GM23248 (cell line): ENCODE measurements at regions not wholly inside any gene's neighbourhood (a gene's known extent, or its start where the extent isn't known, plus 50 kb on each side); places are given as distances from the start of the nearest gene placed in this dataset.

Experiments
- DNase-seq: peaks from one replicate; pipeline ENCODE4 v3.0.0-alpha.2; 2015
- H2AFZ ChIP-seq: fragments of 200-600 bp; sonication (generic); 2 replicates; pipeline ENCODE4 v1.6.1; 2016; ENCODE audit warnings: antibody characterized with exemption
- H3F3A ChIP-seq: fragments of 200-600 bp; sonication (generic); 2 replicates; pipeline ENCODE4 v1.6.1; 2016; ENCODE audit warnings: mild to moderate bottlenecking, antibody characterized with exemption, mixed run types; ENCODE audit not compliant: insufficient read depth
- H3K27ac ChIP-seq: fragments of 200-600 bp; sonication (generic); 2 replicates; pipeline ENCODE4 v1.5.1; 2016; ENCODE audit warnings: mild to moderate bottlenecking
- H3K27me3 ChIP-seq: fragments of 200-600 bp; sonication (generic); replicated peaks from 2 replicates; pipeline ENCODE4 v1.6.1; 2016; ENCODE audit warnings: mild to moderate bottlenecking; ENCODE audit not compliant: insufficient read depth
- H3K36me3 ChIP-seq: fragments of 200-600 bp; sonication (generic); 2 replicates; pipeline ENCODE4 v1.6.1; 2016; ENCODE audit warnings: low read depth, mild to moderate bottlenecking
- H3K4me1 ChIP-seq: fragments of 200-600 bp; sonication (generic); 2 replicates; pipeline ENCODE4 v1.6.1; 2016; ENCODE audit warnings: mild to moderate bottlenecking; ENCODE audit not compliant: insufficient read depth
- H3K4me2 ChIP-seq: fragments of 200-600 bp; sonication (generic); one replicate; pipeline ENCODE4 v1.6.1; 2016; ENCODE audit warnings: mild to moderate bottlenecking; ENCODE audit not compliant: unreplicated experiment
- H3K4me3 ChIP-seq: fragments of 200-600 bp; sonication (generic); 2 replicates; pipeline ENCODE4 v1.5.1; 2016; ENCODE audit warnings: mild to moderate bottlenecking
- H3K79me2 ChIP-seq: fragments of 200-600 bp; sonication (generic); 2 replicates; pipeline ENCODE4 v1.6.1; 2016; ENCODE audit warnings: mild to moderate bottlenecking; ENCODE audit not compliant: insufficient read depth
- H3K9ac ChIP-seq: fragments of 200-600 bp; sonication (generic); 2 replicates; pipeline ENCODE4 v1.6.1; 2016; ENCODE audit warnings: mild to moderate bottlenecking
- H3K9me2 ChIP-seq: fragments of 200-600 bp; sonication (generic); 2 replicates; pipeline ENCODE4 v1.6.1; 2016; ENCODE audit warnings: mixed run types, mild to moderate bottlenecking, moderate library complexity; ENCODE audit not compliant: insufficient read depth
- H3K9me3 ChIP-seq: fragments of 200-600 bp; sonication (generic); one replicate; pipeline ENCODE4 v1.6.1; 2017; ENCODE audit warnings: low read depth
- H4K20me1 ChIP-seq: fragments of 200-600 bp; sonication (generic); 2 replicates; pipeline ENCODE4 v1.6.0; 2016; ENCODE audit not compliant: insufficient read depth
- EZH2 ChIP-seq: fragments of 200-600 bp; sonication (generic); IDR thresholded peaks from 2 replicates; pipeline ENCODE4 v1.6.1; 2018; ENCODE audit warnings: antibody characterized with exemption, mild to moderate bottlenecking; ENCODE audit not compliant: insufficient read depth, poor library complexity, severe bottlenecking
- EZH2phosphoT487 ChIP-seq: fragments of 200-600 bp; sonication (generic); IDR thresholded peaks from 2 replicates; pipeline ENCODE4 v1.6.1; 2018; ENCODE audit warnings: antibody characterized with exemption, moderate library complexity, mild to moderate bottlenecking, low read depth; ENCODE audit not compliant: insufficient read depth
- WGBS, 2 experiments: methylation state at CpG; one replicate each; pipeline ENCODE4 v1.1.6; 2015 to 2017; ENCODE audit warnings: low lambda C conversion rate in 2 of 2, low coverage in 1 of 2; ENCODE audit errors: missing lambda C conversion rate in 2 of 2; 5-methylcytosine and 5-hydroxymethylcytosine counted together
- in situ Hi-C: fragments of 300-500 bp; cut with MboI; formaldehyde crosslinking; loops from 2 replicates; pipeline ENCODE4 v1.15.0; 2020

- 0 out of 2 replicates have a peak, but pooled peaks cover 7% of the 10 kb centered on the region for H3K27me3 ChIP-seq
- no peaks in the 10 kb centered on the region for H3K9me2 ChIP-seq
- no peaks in the 10 kb centered on the region for H3K36me3 ChIP-seq
- no peaks in the 10 kb centered on the region for H4K20me1 ChIP-seq
- no peaks in the 10 kb centered on the region for H3K4me1 ChIP-seq
- in situ Hi-C loops, result no loop called here
- no peak for DNase-seq
- WGBS, 2 experiments, result 17 to 23% methylated on average over 1 of the region's 1 CpG
- H3K9ac ChIP-seq, result no peak overlapping the region
- H3K4me2 ChIP-seq, result no peak overlapping the region
- no peak overlapping the region for H3K27ac ChIP-seq
- no peak overlapping the region for H2AFZ ChIP-seq
- H3F3A ChIP-seq, result no peaks in the 10 kb centered on the region
- H3K79me2 ChIP-seq, result no peaks in the 10 kb centered on the region
- no peak overlapping the region for H3K4me3 ChIP-seq
- TF ChIP-seq EZH2phosphoT487, result no peak
- no peak for TF ChIP-seq EZH2
- no peaks in the 10 kb centered on the region for H3K9me3 ChIP-seq
These were observed 298.8 kb upstream of the LRIG3 start for GRCh38 chr12:59219148-59219547.

GRCh38 chr12:59196989-59197388 lies 276.7 kb upstream of the LRIG3 start:
- no peak for TF ChIP-seq EZH2phosphoT487
- TF ChIP-seq EZH2, result no peak
- no peaks in the 10 kb centered on the region for H4K20me1 ChIP-seq
- H3K9me2 ChIP-seq, result no peaks in the 10 kb centered on the region
- H3K4me1 ChIP-seq, result no peaks in the 10 kb centered on the region
- no peaks in the 10 kb centered on the region for H3K36me3 ChIP-seq
- no peaks in the 10 kb centered on the region for H3K27me3 ChIP-seq
- H2AFZ ChIP-seq, result no peak overlapping the region
- no peak overlapping the region for H3K4me3 ChIP-seq
- no peak overlapping the region for H3K27ac ChIP-seq
- H3K9me3 ChIP-seq, result no peaks in the 10 kb centered on the region
- in situ Hi-C loops, result no loop called here
- H3K79me2 ChIP-seq, result no peaks in the 10 kb centered on the region
- DNase-seq, result no peak
- no peaks in the 10 kb centered on the region for H3F3A ChIP-seq
- no peak overlapping the region for H3K4me2 ChIP-seq
- H3K9ac ChIP-seq, result no peak overlapping the region
- WGBS, 2 experiments, result 73 to 80% methylated on average over 1 of the region's 1 CpG

- in situ Hi-C loops, result no loop called here
- DNase-seq, result no peak
- no peaks in the 10 kb centered on the region for H3K36me3 ChIP-seq
- no peak overlapping the region for H2AFZ ChIP-seq
- no peak overlapping the region for H3K27ac ChIP-seq
- 57 to 65% methylated on average over 2 of the region's 2 CpGs for WGBS, 2 experiments
- no peak overlapping the region for H3K9ac ChIP-seq
- H3K4me1 ChIP-seq, result no peaks in the 10 kb centered on the region
- no peak overlapping the region for H3K4me2 ChIP-seq
- no peaks in the 10 kb centered on the region for H3K9me2 ChIP-seq
- H3F3A ChIP-seq, result no peaks in the 10 kb centered on the region
- no peaks in the 10 kb centered on the region for H3K9me3 ChIP-seq
- no peak overlapping the region for H3K4me3 ChIP-seq
- no peaks in the 10 kb centered on the region for H3K27me3 ChIP-seq
- no peak for TF ChIP-seq EZH2
- TF ChIP-seq EZH2phosphoT487, result no peak
- H3K79me2 ChIP-seq, result no peaks in the 10 kb centered on the region
- H4K20me1 ChIP-seq, result no peaks in the 10 kb centered on the region
These were observed 274.5 kb upstream of the LRIG3 start for GRCh38 chr12:59194794-59195193.

- H4K20me1 ChIP-seq, result no peaks in the 10 kb centered on the region
- no peaks in the 10 kb centered on the region for H3K27me3 ChIP-seq
- H3F3A ChIP-seq, result no peaks in the 10 kb centered on the region
- H3K9me3 ChIP-seq, result no peaks in the 10 kb centered on the region
- H3K27ac ChIP-seq, result no peak overlapping the region
- no peak overlapping the region for H3K9ac ChIP-seq
- H3K4me2 ChIP-seq, result no peak overlapping the region
- DNase-seq, result no peak
- no peaks in the 10 kb centered on the region for H3K4me1 ChIP-seq
- TF ChIP-seq EZH2phosphoT487, result no peak
- no peak overlapping the region for H3K4me3 ChIP-seq
- H3K9me2 ChIP-seq, result no peaks in the 10 kb centered on the region
- no peak overlapping the region for H2AFZ ChIP-seq
- in situ Hi-C loops, result no loop called here
- 59 to 64% methylated on average over 1 of the region's 1 CpG for WGBS, 2 experiments
- no peaks in the 10 kb centered on the region for H3K79me2 ChIP-seq
- H3K36me3 ChIP-seq, result no peaks in the 10 kb centered on the region
These were observed 273.3 kb upstream of the LRIG3 start for GRCh38 chr12:59193476-59194050.

GRCh38 chr12:59191372-59191771 lies 271.1 kb upstream of the LRIG3 start:
- Histone ChIP-seq H3K4me2 (no peak overlapping the region), H3K4me3 (no peak overlapping the region), H2AFZ (no peak overlapping the region), H3K27me3 (no peaks in the 10 kb centered on the region), H3K9ac (no peak overlapping the region), H3K79me2 (no peaks in the 10 kb centered on the region), H4K20me1 (no peaks in the 10 kb centered on the region), H3K4me1 (no peaks in the 10 kb centered on the region), H3K27ac (no peak overlapping the region), H3K9me2 (no peaks in the 10 kb centered on the region), H3K36me3 (no peaks in the 10 kb centered on the region), H3K9me3 (no peaks in the 10 kb centered on the region), H3F3A (no peaks in the 10 kb centered on the region)
- no peak for DNase-seq
- in situ Hi-C loops, result no loop called here
- TF ChIP-seq EZH2 (no peak), EZH2phosphoT487 (no peak)
- WGBS, 2 experiments, result 43 to 57% methylated on average over 1 of the region's 1 CpG
